ENCODE measurements at regions not wholly inside any gene's neighbourhood (a gene's known extent, or its start where the extent isn't known, plus 50 kb on each side); places are given as distances from the start of the nearest gene placed in this dataset.

DNA sequence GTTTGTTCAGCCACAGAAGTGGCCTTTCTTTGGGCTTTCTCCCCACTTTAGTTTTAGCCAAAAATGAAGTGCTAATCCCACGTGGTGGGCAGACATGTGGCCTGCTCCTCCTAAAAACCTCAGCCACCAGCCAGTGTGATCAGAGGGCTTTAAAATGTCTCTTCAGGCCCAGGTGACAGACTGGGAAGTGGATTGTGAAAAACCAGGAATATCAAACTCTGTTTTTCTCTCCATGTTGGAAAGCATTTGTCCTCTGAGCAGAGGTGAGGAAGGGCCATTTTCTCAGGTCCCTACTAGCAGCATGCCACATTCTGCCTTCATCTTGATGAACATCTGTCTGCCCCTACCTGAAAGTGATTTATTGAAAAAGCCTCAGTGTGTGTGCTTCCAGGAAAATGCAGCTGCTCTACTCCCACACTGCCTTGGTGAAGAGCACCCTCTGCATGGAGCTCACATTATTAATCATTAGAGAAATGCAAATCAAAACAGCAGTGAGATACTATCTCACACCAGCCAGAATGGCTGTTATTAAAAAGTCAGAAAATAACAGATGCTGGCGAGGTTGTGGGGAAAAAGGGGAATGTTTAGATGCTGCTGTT, 181.2 kb upstream of the DMAC1 start:
- no peak for TF ChIP-seq MYC (IDR thresholded peaks at IDR 0.05; ENCODE audit: low read depth, low read length)
- TF ChIP-seq CTCF (IDR thresholded peaks at IDR 0.05; ENCODE audit: extremely low read depth in 1 of 2, insufficient read depth in 1 of 2, low read depth in 1 of 2, low read length in 2 of 2): no peak
- TF ChIP-seq POLR2A (IDR thresholded peaks at IDR 0.05; ENCODE audit: low read depth, low read length): no peak
- no peak for TF ChIP-seq EZH2 (IDR thresholded peaks at IDR 0.05; ENCODE audit: borderline replicate concordance, low read depth, low read length, severe bottlenecking)
- no peak for TF ChIP-seq JUN (IDR thresholded peaks at IDR 0.05; ENCODE audit: borderline replicate concordance, insufficient read depth, insufficient read length, low read depth)
- no peak for TF ChIP-seq POLR2AphosphoS5 (IDR thresholded peaks at IDR 0.05; ENCODE audit: insufficient read depth, low read depth, low read length)
- no peak for TF ChIP-seq FOS (IDR thresholded peaks at IDR 0.05; ENCODE audit: borderline replicate concordance, insufficient read depth, low read length)
- TF ChIP-seq MAX (IDR thresholded peaks at IDR 0.05; ENCODE audit: insufficient read depth, insufficient read length): no peak
- TF ChIP-seq GATA2 (IDR thresholded peaks at IDR 0.05; ENCODE audit: insufficient read depth, insufficient read length, low read depth, low read length): no peak

All from endothelial cell of umbilical vein (primary cell).